ENCODE measurements at regions not wholly inside any gene's neighbourhood (a gene's known extent, or its start where the extent isn't known, plus 50 kb on each side); places are given as distances from the start of the nearest gene placed in this dataset.

- TF ChIP-seq CTCF (IDR thresholded peaks at IDR 0.05 in 8 of 11, conservative IDR thresholded peaks at IDR 0.05 in 3 of 11) (no peak), POLR2AphosphoS5 (IDR thresholded peaks at IDR 0.05) (no peak), POLR2A (IDR thresholded peaks at IDR 0.05) (no peak)
Observed at GRCh38 chrX:10819973-10820372, 199.6 kb upstream of the MID1 start.

Data from spleen (tissue), 7 donors.